ENCODE measurements at regions not wholly inside any gene's neighbourhood (a gene's known extent, or its start where the extent isn't known, plus 50 kb on each side); places are given as distances from the start of the nearest gene placed in this dataset.
"Not testable (repeated sequence)": the region's sequence is repeated elsewhere in the genome, so short reads cannot be mapped to it uniquely, and the experiment has no call there.

DNA sequence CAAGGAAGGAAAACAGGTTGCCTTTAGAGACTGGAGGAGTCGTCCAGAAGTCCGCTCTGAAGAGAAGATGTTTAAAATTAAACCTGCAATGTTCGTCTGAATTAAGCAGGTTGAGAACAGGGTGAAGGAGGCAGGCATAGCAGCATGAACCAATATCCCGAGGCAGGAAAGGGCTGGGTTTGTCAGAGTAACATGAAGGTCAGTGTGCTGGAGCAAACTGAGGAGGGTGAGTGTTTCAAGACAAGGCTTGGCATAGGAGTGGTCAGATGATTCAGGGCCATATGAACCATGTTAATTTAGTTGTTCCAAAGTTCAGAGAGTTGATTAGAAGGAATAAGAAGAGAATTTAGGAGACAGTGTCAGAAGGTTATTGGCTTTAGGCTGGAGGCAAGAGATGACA, 93.3 kb downstream of the UTRN start:
- peaks cover 0 to 12% of the 10 kb centered on the region in 2 donors for H3K4me1 ChIP-seq (ENCODE audit: control insufficient read depth in 1 of 2, insufficient read depth in 2 of 2, low read length in 2 of 2)
- no peak overlapping the region for H3K4me3 ChIP-seq (ENCODE audit: low read depth in 1 of 2, low read length in 2 of 2)
- H3K36me3 ChIP-seq (ENCODE audit: control insufficient read depth in 1 of 2, insufficient read depth in 2 of 2, low read length in 2 of 2), result no peaks in the 10 kb centered on the region
- no peaks in the 10 kb centered on the region for H3K9me3 ChIP-seq (ENCODE audit: control insufficient read depth in 1 of 2, low read length in 2 of 2)
- H3K27ac ChIP-seq (ENCODE audit: low read length), result peak overlapping the region; percentile 24
- no peaks in the 10 kb centered on the region for H3K27me3 ChIP-seq (ENCODE audit: low read depth, low read length)

DNA sequence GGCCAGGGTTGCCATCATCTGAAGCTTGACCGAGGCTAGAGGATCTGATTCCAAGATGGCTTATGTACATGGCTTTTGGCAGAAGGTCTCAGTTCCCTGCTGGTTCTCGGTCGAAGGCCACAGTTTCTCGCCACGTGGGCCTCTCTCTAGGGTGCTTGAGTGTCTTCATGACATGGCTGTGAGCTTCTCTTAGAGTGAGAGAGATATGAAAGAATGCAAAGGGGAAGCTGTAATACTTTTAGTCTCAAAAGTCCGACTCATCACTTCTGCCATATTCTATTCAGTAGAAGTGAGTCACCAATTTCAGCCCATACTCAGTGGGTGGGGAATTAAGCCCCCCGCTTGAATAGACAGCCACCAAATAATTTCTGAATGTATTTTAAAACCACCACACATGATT, 94.2 kb downstream of the UTRN start:
- Histone ChIP-seq H3K9me3 (ENCODE audit: control insufficient read depth in 1 of 2, low read length in 2 of 2) (no peaks in the 10 kb centered on the region), H3K27ac (ENCODE audit: low read length) (no peak overlapping the region), H3K4me1 (ENCODE audit: control insufficient read depth in 1 of 2, insufficient read depth in 2 of 2, low read length in 2 of 2) (peaks cover 0 to 12% of the 10 kb centered on the region in 2 donors), H3K27me3 (ENCODE audit: low read depth, low read length) (no peaks in the 10 kb centered on the region), H3K4me3 (ENCODE audit: low read depth in 1 of 2, low read length in 2 of 2) (no peak overlapping the region), H3K36me3 (ENCODE audit: control insufficient read depth in 1 of 2, insufficient read depth in 2 of 2, low read length in 2 of 2) (no peaks in the 10 kb centered on the region)

GRCh38 chr6:144381499-144381898, 96.4 kb downstream of the UTRN start:
- H3K27ac ChIP-seq (ENCODE audit: low read length); H3K27me3 ChIP-seq (ENCODE audit: low read depth, low read length); H3K36me3 ChIP-seq (ENCODE audit: control insufficient read depth in 1 of 2, insufficient read depth in 2 of 2, low read length in 2 of 2); H3K9me3 ChIP-seq (ENCODE audit: control insufficient read depth in 1 of 2, low read length in 2 of 2); H3K4me3 ChIP-seq (ENCODE audit: low read depth in 1 of 2, low read length in 2 of 2): not testable (repeated sequence)
- peaks cover 0 to 12% of the 10 kb centered on the region in 2 donors for H3K4me1 ChIP-seq (ENCODE audit: control insufficient read depth in 1 of 2, insufficient read depth in 2 of 2, low read length in 2 of 2)

- Histone ChIP-seq H3K27me3 (ENCODE audit: low read depth, low read length) (no peaks in the 10 kb centered on the region), H3K27ac (ENCODE audit: low read length) (no peak overlapping the region), H3K9me3 (ENCODE audit: control insufficient read depth in 1 of 2, low read length in 2 of 2) (no peaks in the 10 kb centered on the region), H3K4me1 (ENCODE audit: control insufficient read depth in 1 of 2, insufficient read depth in 2 of 2, low read length in 2 of 2) (no peaks in the 10 kb centered on the region), H3K36me3 (ENCODE audit: control insufficient read depth in 1 of 2, insufficient read depth in 2 of 2, low read length in 2 of 2) (no peaks in the 10 kb centered on the region), H3K4me3 (ENCODE audit: low read depth in 1 of 2, low read length in 2 of 2) (no peak overlapping the region)
These were observed 98.2 kb downstream of the UTRN start for GRCh38 chr6:144383336-144383735.

DNA sequence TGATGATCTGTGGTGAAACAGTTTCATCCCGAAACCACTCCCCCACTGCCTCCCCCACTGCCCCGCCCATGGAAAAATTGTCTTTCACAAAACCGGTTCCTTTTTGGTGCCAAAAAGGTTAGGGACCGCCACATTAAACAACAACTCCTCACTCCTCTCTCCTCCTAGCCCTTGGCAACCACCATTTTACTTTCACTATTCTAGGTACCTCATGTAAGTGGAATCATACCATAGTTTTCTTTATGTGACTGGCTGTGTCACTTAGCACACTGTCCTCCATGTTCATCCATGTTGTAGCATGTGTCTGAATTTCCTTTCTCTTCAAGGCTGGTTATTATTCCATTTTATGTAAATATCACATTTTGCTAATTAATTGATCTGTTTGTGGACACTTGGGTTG, 99.3 kb downstream of the UTRN start:
- H3K36me3 ChIP-seq (ENCODE audit: control insufficient read depth in 1 of 2, insufficient read depth in 2 of 2, low read length in 2 of 2), result no peaks in the 10 kb centered on the region
- no peaks in the 10 kb centered on the region for H3K9me3 ChIP-seq (ENCODE audit: control insufficient read depth in 1 of 2, low read length in 2 of 2)
- H3K27me3 ChIP-seq (ENCODE audit: low read depth, low read length), result no peaks in the 10 kb centered on the region
- no peak overlapping the region for H3K27ac ChIP-seq (ENCODE audit: low read length)
- H3K4me3 ChIP-seq (ENCODE audit: low read depth in 1 of 2, low read length in 2 of 2), result no peak overlapping the region
- H3K4me1 ChIP-seq (ENCODE audit: control insufficient read depth in 1 of 2, insufficient read depth in 2 of 2, low read length in 2 of 2), result no peaks in the 10 kb centered on the region

DNA sequence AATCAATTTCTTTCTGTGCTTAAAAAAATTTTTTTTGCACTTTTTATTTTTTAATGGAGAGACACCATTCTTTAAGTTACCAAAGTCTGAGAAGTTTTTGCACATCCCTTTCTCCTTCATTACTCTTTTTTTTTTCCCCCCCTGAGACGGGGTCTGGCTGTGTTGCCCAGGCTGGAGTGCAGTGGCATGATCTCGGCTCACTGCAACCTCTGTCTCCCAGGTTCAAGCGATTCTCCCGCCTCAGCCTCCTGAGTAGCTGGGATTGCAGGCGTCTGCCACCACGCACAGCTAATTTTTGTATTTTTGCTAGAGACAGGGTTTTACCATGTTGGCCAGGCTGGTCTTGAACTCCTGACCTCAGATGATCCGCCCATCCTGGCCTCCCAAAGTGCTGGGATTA, 104.3 kb downstream of the UTRN start:
- H3K27me3 ChIP-seq (ENCODE audit: low read depth, low read length); H3K9me3 ChIP-seq (ENCODE audit: control insufficient read depth in 1 of 2, low read length in 2 of 2); H3K27ac ChIP-seq (ENCODE audit: low read length); H3K4me3 ChIP-seq (ENCODE audit: low read depth in 1 of 2, low read length in 2 of 2); H3K4me1 ChIP-seq (ENCODE audit: control insufficient read depth in 1 of 2, insufficient read depth in 2 of 2, low read length in 2 of 2); H3K36me3 ChIP-seq (ENCODE audit: control insufficient read depth in 1 of 2, insufficient read depth in 2 of 2, low read length in 2 of 2): not testable (repeated sequence)

GRCh38 chr6:144390202-144390601, 105.1 kb downstream of the UTRN start:
- Histone ChIP-seq H3K4me3 (ENCODE audit: low read depth in 1 of 2, low read length in 2 of 2) (no peak overlapping the region), H3K4me1 (ENCODE audit: control insufficient read depth in 1 of 2, insufficient read depth in 2 of 2, low read length in 2 of 2) (no peaks in the 10 kb centered on the region), H3K27me3 (ENCODE audit: low read depth, low read length) (no peaks in the 10 kb centered on the region), H3K9me3 (ENCODE audit: control insufficient read depth in 1 of 2, low read length in 2 of 2) (no peaks in the 10 kb centered on the region), H3K27ac (ENCODE audit: low read length) (no peak overlapping the region), H3K36me3 (ENCODE audit: control insufficient read depth in 1 of 2, insufficient read depth in 2 of 2, low read length in 2 of 2) (no peaks in the 10 kb centered on the region)

DNA sequence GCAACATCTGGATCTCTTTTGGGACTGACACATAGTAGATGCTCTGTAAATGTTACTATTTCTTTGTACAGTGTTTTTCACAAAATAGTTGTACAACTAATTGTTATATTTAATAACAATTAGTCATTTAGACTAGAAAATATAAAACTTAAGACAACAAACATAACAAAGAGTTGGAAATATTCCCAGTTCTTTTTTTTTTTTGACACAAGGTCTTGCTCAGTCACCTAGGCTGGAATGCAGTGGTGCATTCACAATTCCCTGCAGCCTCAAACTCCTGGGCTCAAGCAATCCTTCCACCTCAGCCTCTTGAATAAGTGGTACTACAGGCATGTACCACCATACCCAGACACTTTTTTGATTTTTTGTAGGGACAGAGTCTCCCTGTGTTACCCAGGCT, 105.8 kb downstream of the UTRN start:
- Histone ChIP-seq H3K9me3 (ENCODE audit: control insufficient read depth in 1 of 2, low read length in 2 of 2) (no peaks in the 10 kb centered on the region), H3K4me3 (ENCODE audit: low read depth in 1 of 2, low read length in 2 of 2) (no peak overlapping the region), H3K36me3 (ENCODE audit: control insufficient read depth in 1 of 2, insufficient read depth in 2 of 2, low read length in 2 of 2) (no peaks in the 10 kb centered on the region), H3K27me3 (ENCODE audit: low read depth, low read length) (no peaks in the 10 kb centered on the region), H3K27ac (ENCODE audit: low read length) (no peak overlapping the region), H3K4me1 (ENCODE audit: control insufficient read depth in 1 of 2, insufficient read depth in 2 of 2, low read length in 2 of 2) (no peaks in the 10 kb centered on the region)

GRCh38 chr6:144392536-144392935, 107.4 kb downstream of the UTRN start:
- Histone ChIP-seq H3K9me3 (ENCODE audit: control insufficient read depth in 1 of 2, low read length in 2 of 2) (no peaks in the 10 kb centered on the region), H3K4me1 (ENCODE audit: control insufficient read depth in 1 of 2, insufficient read depth in 2 of 2, low read length in 2 of 2) (no peaks in the 10 kb centered on the region), H3K27me3 (ENCODE audit: low read depth, low read length) (no peaks in the 10 kb centered on the region), H3K36me3 (ENCODE audit: control insufficient read depth in 1 of 2, insufficient read depth in 2 of 2, low read length in 2 of 2) (no peaks in the 10 kb centered on the region), H3K4me3 (ENCODE audit: low read depth in 1 of 2, low read length in 2 of 2) (no peak overlapping the region), H3K27ac (ENCODE audit: low read length) (no peak overlapping the region)

DNA sequence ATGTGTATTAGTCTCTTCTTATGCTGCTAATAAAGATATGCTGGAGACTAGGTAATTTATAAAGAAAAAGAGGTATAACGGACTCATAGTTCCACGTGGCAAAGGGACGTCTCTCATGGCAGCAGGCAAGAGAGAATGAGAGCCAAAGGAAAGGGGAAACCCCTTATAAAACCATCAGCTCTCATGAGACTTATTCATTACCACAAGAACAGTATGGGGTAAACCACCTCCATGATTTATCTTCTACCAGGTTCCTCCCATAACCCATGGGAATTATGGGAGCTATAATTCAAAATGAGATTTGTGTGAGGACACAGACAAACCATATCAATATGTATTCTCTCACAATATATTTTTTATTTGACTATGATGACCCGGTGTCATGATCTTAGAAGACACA, 109.1 kb downstream of the UTRN start:
- Histone ChIP-seq H3K27ac (ENCODE audit: low read length) (no peak overlapping the region), H3K4me1 (ENCODE audit: control insufficient read depth in 1 of 2, insufficient read depth in 2 of 2, low read length in 2 of 2) (no peaks in the 10 kb centered on the region), H3K9me3 (ENCODE audit: control insufficient read depth in 1 of 2, low read length in 2 of 2) (peaks cover 0 to 3% of the 10 kb centered on the region in 2 donors), H3K27me3 (ENCODE audit: low read depth, low read length) (no peaks in the 10 kb centered on the region), H3K4me3 (ENCODE audit: low read depth in 1 of 2, low read length in 2 of 2) (no peak overlapping the region), H3K36me3 (ENCODE audit: control insufficient read depth in 1 of 2, insufficient read depth in 2 of 2, low read length in 2 of 2) (no peaks in the 10 kb centered on the region)

- no peak overlapping the region for H3K4me3 ChIP-seq (ENCODE audit: low read depth in 1 of 2, low read length in 2 of 2)
- no peaks in the 10 kb centered on the region for H3K27me3 ChIP-seq (ENCODE audit: low read depth, low read length)
- peaks cover 0 to 3% of the 10 kb centered on the region in 2 donors for H3K9me3 ChIP-seq (ENCODE audit: control insufficient read depth in 1 of 2, low read length in 2 of 2)
- no peaks in the 10 kb centered on the region for H3K4me1 ChIP-seq (ENCODE audit: control insufficient read depth in 1 of 2, insufficient read depth in 2 of 2, low read length in 2 of 2)
- H3K36me3 ChIP-seq (ENCODE audit: control insufficient read depth in 1 of 2, insufficient read depth in 2 of 2, low read length in 2 of 2), result no peaks in the 10 kb centered on the region
- H3K27ac ChIP-seq (ENCODE audit: low read length), result no peak overlapping the region
These were observed 109.9 kb downstream of the UTRN start for GRCh38 chr6:144395014-144395413.

- peaks cover 0 to 3% of the 10 kb centered on the region in 2 donors for H3K9me3 ChIP-seq (ENCODE audit: control insufficient read depth in 1 of 2, low read length in 2 of 2)
- no peaks in the 10 kb centered on the region for H3K4me1 ChIP-seq (ENCODE audit: control insufficient read depth in 1 of 2, insufficient read depth in 2 of 2, low read length in 2 of 2)
- H3K27me3 ChIP-seq (ENCODE audit: low read depth, low read length), result no peaks in the 10 kb centered on the region
- no peak overlapping the region for H3K27ac ChIP-seq (ENCODE audit: low read length)
- H3K36me3 ChIP-seq (ENCODE audit: control insufficient read depth in 1 of 2, insufficient read depth in 2 of 2, low read length in 2 of 2), result no peaks in the 10 kb centered on the region
- H3K4me3 ChIP-seq (ENCODE audit: low read depth in 1 of 2, low read length in 2 of 2), result no peak overlapping the region
These were observed 110.7 kb downstream of the UTRN start for GRCh38 chr6:144395826-144396225.

Measured in muscle layer of duodenum (tissue), 2 donors.